Smooth muscle cell (in vitro differentiated cells): ENCODE measurements at regions not wholly inside any gene's neighbourhood (a gene's known extent, or its start where the extent isn't known, plus 50 kb on each side); places are given as distances from the start of the nearest gene placed in this dataset.

Experiments used
- DNase-seq: peaks from one replicate; lab custom pipeline; 2025; ENCODE audit not compliant: unreplicated experiment; lab: John Stamatoyannopoulos, UW
- H2AFZ ChIP-seq: fragments of 200-600 bp; sonication (generic); 2 replicates; pipeline ENCODE4 v1.6.0; 2016; ENCODE audit warnings: antibody characterized with exemption, low read depth, mild to moderate bottlenecking
- H3F3A ChIP-seq: fragments of 200-600 bp; sonication (generic); 2 replicates; pipeline ENCODE4 v1.6.0; 2017; ENCODE audit warnings: antibody characterized with exemption, low read depth
- H3K27ac ChIP-seq: fragments of 200-600 bp; sonication (generic); 2 replicates; pipeline ENCODE4 v1.5.1; 2016; ENCODE audit warnings: low read depth, mild to moderate bottlenecking
- H3K27me3 ChIP-seq: fragments of 200-600 bp; sonication (generic); 2 replicates; pipeline ENCODE4 v1.6.1; 2016; ENCODE audit warnings: low read depth, mild to moderate bottlenecking
- H3K36me3 ChIP-seq: fragments of 200-600 bp; sonication (generic); 2 replicates; pipeline ENCODE4 v1.5.1; 2016; ENCODE audit warnings: low read depth
- H3K4me1 ChIP-seq: fragments of 200-600 bp; sonication (generic); 2 replicates; pipeline ENCODE4 v1.5.1; 2016; ENCODE audit warnings: low read depth
- H3K4me2 ChIP-seq: fragments of 200-600 bp; sonication (generic); 2 replicates; pipeline ENCODE4 v1.6.0; 2016; ENCODE audit warnings: mild to moderate bottlenecking
- H3K4me3 ChIP-seq: fragments of 200-600 bp; sonication (generic); 2 replicates; pipeline ENCODE4 v1.5.1; 2016; ENCODE audit warnings: mild to moderate bottlenecking
- H3K79me2 ChIP-seq: fragments of 200-600 bp; sonication (generic); 2 replicates; pipeline ENCODE4 v1.6.0; 2016; ENCODE audit warnings: low read depth, mild to moderate bottlenecking
- H3K9ac ChIP-seq: fragments of 200-600 bp; sonication (generic); 2 replicates; pipeline ENCODE4 v1.6.0; 2016; ENCODE audit warnings: low read depth
- H3K9me3 ChIP-seq: fragments of 200-600 bp; sonication (generic); replicated peaks from 2 replicates; pipeline ENCODE4 v1.5.1; 2016; ENCODE audit warnings: low read depth
- H4K20me1 ChIP-seq: fragments of 200-600 bp; sonication (generic); 2 replicates; pipeline ENCODE4 v1.6.0; 2016; ENCODE audit warnings: low read depth
- CTCF ChIP-seq: fragments of 200-600 bp; sonication (generic); IDR thresholded peaks from 2 replicates; pipeline ENCODE4 v1.5.1; 2017; ENCODE audit warnings: borderline replicate concordance, mild to moderate bottlenecking, antibody characterized with exemption; ENCODE audit not compliant: insufficient read depth, poor library complexity, severe bottlenecking
- WGBS: methylation state at CpG from one replicate; pipeline ENCODE4 v1.1.7; 2016; ENCODE audit warnings: low lambda C conversion rate; 5-methylcytosine and 5-hydroxymethylcytosine counted together

GRCh38 chr2:186342029-186342428, 144.0 kb upstream of the ZC3H15 start:
- H3K9ac ChIP-seq: no peak overlapping the region
- H3K27me3 ChIP-seq: no peaks in the 10 kb centered on the region
- H3K36me3 ChIP-seq: no peaks in the 10 kb centered on the region
- H3K4me1 ChIP-seq: no peaks in the 10 kb centered on the region
- TF ChIP-seq CTCF: no peak
- H3K4me3 ChIP-seq: no peak overlapping the region
- no peak for DNase-seq
- no peaks in the 10 kb centered on the region for H4K20me1 ChIP-seq
- H2AFZ ChIP-seq: no peak overlapping the region
- H3K9me3 ChIP-seq: peaks cover 6% of the 10 kb centered on the region
- no peaks in the 10 kb centered on the region for H3K79me2 ChIP-seq
- H3K4me2 ChIP-seq: no peak overlapping the region
- H3K27ac ChIP-seq: no peak overlapping the region
- no peaks in the 10 kb centered on the region for H3F3A ChIP-seq
- WGBS: 98% methylated on average over 1 of the region's 1 CpG

DNA sequence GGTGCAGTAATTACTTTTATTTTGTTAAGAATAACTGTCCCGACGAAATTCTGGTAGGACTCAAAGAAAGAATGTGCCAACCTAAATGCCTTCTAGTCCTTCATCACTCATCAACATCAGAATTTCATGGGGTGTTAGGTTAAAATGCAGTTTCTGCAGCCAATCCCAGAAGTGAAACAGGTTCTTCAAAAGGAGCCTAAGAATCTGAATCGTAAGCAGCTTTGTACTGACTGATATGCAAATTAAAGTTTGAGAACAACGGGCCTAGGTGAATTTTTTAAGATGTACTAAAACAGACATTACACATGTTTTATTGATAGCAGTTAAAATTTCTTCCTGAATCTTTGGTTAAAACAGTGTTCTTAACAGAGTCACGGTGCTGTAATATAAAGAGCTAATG, 140.3 kb upstream of the ZC3H15 start:
- Histone ChIP-seq H3F3A (no peaks in the 10 kb centered on the region), H2AFZ (no peak overlapping the region), H3K36me3 (no peaks in the 10 kb centered on the region), H3K9me3 (no peaks in the 10 kb centered on the region), H4K20me1 (no peaks in the 10 kb centered on the region), H3K79me2 (no peaks in the 10 kb centered on the region), H3K4me3 (no peak overlapping the region), H3K4me2 (no peak overlapping the region), H3K27me3 (no peaks in the 10 kb centered on the region), H3K9ac (no peak overlapping the region), H3K4me1 (peaks cover 3% of the 10 kb centered on the region), H3K27ac (no peak overlapping the region)
- 64% methylated on average over 5 of the region's 5 CpGs for WGBS
- TF ChIP-seq CTCF: no peak
- DNase-seq: no peak

GRCh38 chr2:186346216-186346615, 139.8 kb upstream of the ZC3H15 start:
- no peak for TF ChIP-seq CTCF
- no peak overlapping the region for H3K4me3 ChIP-seq
- H3K9ac ChIP-seq: no peak overlapping the region
- DNase-seq: no peak
- H2AFZ ChIP-seq: no peak overlapping the region
- H3F3A ChIP-seq: no peaks in the 10 kb centered on the region
- no peaks in the 10 kb centered on the region for H3K27me3 ChIP-seq
- peaks cover 3% of the 10 kb centered on the region for H3K4me1 ChIP-seq
- H3K27ac ChIP-seq: no peak overlapping the region
- H3K79me2 ChIP-seq: no peaks in the 10 kb centered on the region
- no peak overlapping the region for H3K4me2 ChIP-seq
- H4K20me1 ChIP-seq: no peaks in the 10 kb centered on the region
- H3K36me3 ChIP-seq: no peaks in the 10 kb centered on the region
- no peaks in the 10 kb centered on the region for H3K9me3 ChIP-seq

- peak overlapping the region; percentile 61 for H3K4me2 ChIP-seq
- no peaks in the 10 kb centered on the region for H3K9me3 ChIP-seq
- H3K27me3 ChIP-seq: no peaks in the 10 kb centered on the region
- H3F3A ChIP-seq: no peaks in the 10 kb centered on the region
- DNase-seq: no peak
- H3K9ac ChIP-seq: no peak overlapping the region
- TF ChIP-seq CTCF: no peak
- no peaks in the 10 kb centered on the region for H3K36me3 ChIP-seq
- H3K4me3 ChIP-seq: no peak overlapping the region
- H3K79me2 ChIP-seq: no peaks in the 10 kb centered on the region
- H3K4me1 ChIP-seq: peaks cover 3% of the 10 kb centered on the region
- H3K27ac ChIP-seq: peak overlapping the region; percentile 41
- H2AFZ ChIP-seq: no peak overlapping the region
- H4K20me1 ChIP-seq: no peaks in the 10 kb centered on the region
These were observed 138.6 kb upstream of the ZC3H15 start for GRCh38 chr2:186347472-186347871.
